GM12865 (cell line): ENCODE measurements at regions not wholly inside any gene's neighbourhood (a gene's known extent, or its start where the extent isn't known, plus 50 kb on each side); places are given as distances from the start of the nearest gene placed in this dataset.

Experiments
- DNase-seq: peaks from one replicate; pipeline ENCODE4 v3.0.0; 2010; ENCODE audit warnings: low read depth
- H3K4me3 ChIP-seq: 2 replicates; pipeline ENCODE4 v1.5.1; 2011; ENCODE audit warnings: mild to moderate bottlenecking, low read depth, low read length, control low read depth
- CTCF ChIP-seq: IDR thresholded peaks from 2 replicates; pipeline ENCODE4 v1.5.1; 2011; ENCODE audit warnings: low read length, control low read depth, low read depth, inconsistent platforms; ENCODE audit not compliant: insufficient read depth; ENCODE audit errors: missing control alignments

GRCh38 chr4:60134099-60134498 lies 1066.0 kb upstream of the ADGRL3 start:
- no peak for TF ChIP-seq CTCF
- no peak for DNase-seq
- no peak overlapping the region for H3K4me3 ChIP-seq

GRCh38 chr4:60155088-60155487 lies 1045.0 kb upstream of the ADGRL3 start:
- H3K4me3 ChIP-seq: no peak overlapping the region
- TF ChIP-seq CTCF: no peak

GRCh38 chr4:60173103-60173502 lies 1027.0 kb upstream of the ADGRL3 start:
- no peak overlapping the region for H3K4me3 ChIP-seq
- DNase-seq: no peak
- no peak for TF ChIP-seq CTCF

More at GRCh38 chr4:60155088-60155487, 1045.0 kb upstream of the ADGRL3 start:
- no peak for DNase-seq

- no peak for TF ChIP-seq CTCF
- no peak overlapping the region for H3K4me3 ChIP-seq
- DNase-seq: no peak
Measured at GRCh38 chr4:60173718-60174117, 1026.4 kb upstream of the ADGRL3 start.

- DNase-seq: no peak
- TF ChIP-seq CTCF: no peak
- no peak overlapping the region for H3K4me3 ChIP-seq
Measured at GRCh38 chr4:60175241-60175640, 1024.9 kb upstream of the ADGRL3 start.

- TF ChIP-seq CTCF: no peak
- no peak for DNase-seq
- no peak overlapping the region for H3K4me3 ChIP-seq
Measured at GRCh38 chr4:60187428-60187827, 1012.7 kb upstream of the ADGRL3 start.

- no peak for TF ChIP-seq CTCF
- no peak for DNase-seq
Measured at GRCh38 chr4:60189286-60189685, 1010.8 kb upstream of the ADGRL3 start.

More at GRCh38 chr4:60189286-60189685, 1010.8 kb upstream of the ADGRL3 start:
- H3K4me3 ChIP-seq: no peak overlapping the region
